SJCRH30 (cell line): ENCODE measurements at regions not wholly inside any gene's neighbourhood (a gene's known extent, or its start where the extent isn't known, plus 50 kb on each side); places are given as distances from the start of the nearest gene placed in this dataset.
"Not testable (repeated sequence)": the region's sequence is repeated elsewhere in the genome, so short reads cannot be mapped to it uniquely, and the experiment has no call there.

Experiments used
- DNase-seq, 2 experiments: peaks; one replicate each; pipeline ENCODE4 v3.0.0-alpha.2; 2015 to 2020
- H3K27ac ChIP-seq: fragments of 250-450 bp; sonication (Bioruptor Pico); 2 replicates; pipeline ENCODE4 v1.5.1; 2020; ENCODE audit warnings: mild to moderate bottlenecking, moderate library complexity
- H3K27me3 ChIP-seq: fragments of 250-450 bp; sonication (Bioruptor Pico); 2 replicates; pipeline ENCODE4 v1.5.1; 2020; ENCODE audit warnings: mild to moderate bottlenecking, moderate library complexity
- H3K36me3 ChIP-seq: fragments of 250-450 bp; sonication (Bioruptor Pico); 2 replicates; pipeline ENCODE4 v1.5.1; 2020; ENCODE audit warnings: mild to moderate bottlenecking, moderate library complexity
- H3K4me1 ChIP-seq: fragments of 250-450 bp; sonication (Bioruptor Pico); 2 replicates; pipeline ENCODE4 v1.5.1; 2020; ENCODE audit warnings: mild to moderate bottlenecking, moderate library complexity
- H3K4me3 ChIP-seq: fragments of 250-450 bp; sonication (Bioruptor Pico); 2 replicates; pipeline ENCODE4 v1.5.1; 2020; ENCODE audit warnings: mild to moderate bottlenecking, moderate library complexity
- H3K9me3 ChIP-seq: fragments of 250-450 bp; sonication (Bioruptor Pico); replicated peaks from 2 replicates; pipeline ENCODE4 v1.5.1; 2020; ENCODE audit warnings: mild to moderate bottlenecking, moderate library complexity

- Histone ChIP-seq H3K4me1 (no peaks in the 10 kb centered on the region), H3K36me3 (no peaks in the 10 kb centered on the region), H3K27ac (no peak overlapping the region), H3K27me3 (no peaks in the 10 kb centered on the region), H3K4me3 (no peak overlapping the region), H3K9me3 (no peaks in the 10 kb centered on the region)
- no peak for DNase-seq
Measured at GRCh38 chr20:11469795-11470435, 447.8 kb upstream of the BTBD3 start.

- Histone ChIP-seq H3K27me3 (no peaks in the 10 kb centered on the region), H3K27ac (no peak overlapping the region), H3K4me3 (no peak overlapping the region), H3K36me3 (no peaks in the 10 kb centered on the region), H3K9me3 (no peaks in the 10 kb centered on the region), H3K4me1 (no peaks in the 10 kb centered on the region)
- no peak for DNase-seq
Measured at GRCh38 chr20:11473983-11474382, 443.7 kb upstream of the BTBD3 start.

DNA sequence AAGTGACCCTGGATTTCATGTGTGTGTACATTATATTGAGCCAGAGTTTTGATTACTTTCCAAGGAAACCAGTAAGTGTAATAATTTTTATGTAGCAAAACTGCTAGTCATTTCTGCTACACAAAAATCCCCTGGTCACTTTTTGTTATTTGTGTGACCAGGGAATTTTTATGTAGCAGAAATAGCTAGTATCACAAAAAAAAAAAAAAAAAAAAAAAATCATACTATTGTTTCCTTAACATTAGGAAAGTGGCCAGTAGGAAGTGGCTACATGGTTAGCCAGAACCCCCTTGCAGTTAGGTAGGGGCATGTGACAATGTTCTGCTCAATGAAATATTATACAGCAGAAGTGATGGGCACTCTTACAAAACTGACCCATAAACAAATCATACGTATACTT, 434.0 kb upstream of the BTBD3 start:
- no peak overlapping the region for H3K27ac ChIP-seq
- H3K36me3 ChIP-seq: no peaks in the 10 kb centered on the region
- DNase-seq: no peak
- H3K4me3 ChIP-seq: no peak overlapping the region
- no peaks in the 10 kb centered on the region for H3K9me3 ChIP-seq
- H3K4me1 ChIP-seq: no peaks in the 10 kb centered on the region
- no peaks in the 10 kb centered on the region for H3K27me3 ChIP-seq

DNA sequence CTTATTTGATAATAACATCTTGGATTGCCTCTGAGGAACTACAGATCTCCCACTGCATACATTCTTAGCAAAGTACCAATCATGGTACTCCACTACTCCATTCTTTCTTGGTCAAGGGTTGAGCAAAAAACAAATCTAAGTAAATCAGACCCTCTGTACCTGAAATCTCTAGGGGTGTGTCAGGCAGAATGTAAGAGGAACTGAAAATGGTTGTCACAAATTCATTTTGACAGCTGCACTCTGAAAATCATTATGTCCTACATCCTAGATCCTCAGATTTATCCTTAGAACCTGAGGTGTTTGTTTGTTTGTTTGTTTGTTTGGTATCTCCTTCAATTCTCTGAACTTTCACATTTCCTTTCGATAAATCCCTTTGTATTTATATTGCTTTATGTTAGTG, 433.2 kb upstream of the BTBD3 start:
- Histone ChIP-seq H3K27me3 (no peaks in the 10 kb centered on the region), H3K4me3 (no peak overlapping the region), H3K9me3 (no peaks in the 10 kb centered on the region), H3K36me3 (no peaks in the 10 kb centered on the region), H3K27ac (no peak overlapping the region), H3K4me1 (no peaks in the 10 kb centered on the region)
- no peak for DNase-seq

- Histone ChIP-seq H3K27ac (no peak overlapping the region), H3K36me3 (no peaks in the 10 kb centered on the region), H3K27me3 (no peaks in the 10 kb centered on the region), H3K9me3 (no peaks in the 10 kb centered on the region), H3K4me1 (no peaks in the 10 kb centered on the region), H3K4me3 (no peak overlapping the region)
- DNase-seq: no peak
Measured at GRCh38 chr20:11492386-11492785, 425.3 kb upstream of the BTBD3 start.

- DNase-seq: no peak
- Histone ChIP-seq H3K27ac (no peak overlapping the region), H3K4me3 (no peak overlapping the region), H3K4me1 (no peaks in the 10 kb centered on the region), H3K9me3 (no peaks in the 10 kb centered on the region), H3K27me3 (no peaks in the 10 kb centered on the region), H3K36me3 (no peaks in the 10 kb centered on the region)
Measured at GRCh38 chr20:11492846-11493245, 424.8 kb upstream of the BTBD3 start.

GRCh38 chr20:11496380-11496779, 421.3 kb upstream of the BTBD3 start:
- no peak overlapping the region for H3K27ac ChIP-seq
- H3K27me3 ChIP-seq: no peaks in the 10 kb centered on the region
- no peak overlapping the region for H3K4me3 ChIP-seq
- no peaks in the 10 kb centered on the region for H3K36me3 ChIP-seq
- peak in 1 of 2 experiments; percentile 9 for DNase-seq
- H3K9me3 ChIP-seq: no peaks in the 10 kb centered on the region
- H3K4me1 ChIP-seq: no peaks in the 10 kb centered on the region

DNA sequence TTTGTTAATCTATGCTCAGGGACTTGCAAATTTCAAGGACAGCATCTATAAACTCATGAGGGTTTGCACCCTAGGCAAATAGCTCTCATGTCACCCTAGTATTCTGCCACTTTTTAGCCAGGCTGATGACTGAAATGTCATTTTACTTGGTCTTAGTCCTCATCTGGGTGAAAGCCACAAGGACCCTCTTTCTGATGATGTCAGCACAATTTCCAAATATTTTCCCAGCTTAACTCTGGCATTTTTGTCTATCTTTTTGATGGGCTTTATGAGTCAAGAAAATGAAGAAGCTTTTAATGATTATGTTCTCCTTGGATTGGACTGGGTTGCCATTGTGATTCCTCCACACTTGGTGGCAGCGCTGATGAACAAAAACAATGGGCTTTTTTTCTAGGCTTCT, 420.1 kb upstream of the BTBD3 start:
- no peak for DNase-seq
- no peaks in the 10 kb centered on the region for H3K4me1 ChIP-seq
- H3K9me3 ChIP-seq: no peaks in the 10 kb centered on the region
- H3K27me3 ChIP-seq: no peaks in the 10 kb centered on the region
- H3K36me3 ChIP-seq: no peaks in the 10 kb centered on the region
- H3K27ac ChIP-seq: no peak overlapping the region
- H3K4me3 ChIP-seq: no peak overlapping the region

- no peak overlapping the region for H3K4me3 ChIP-seq
- no peaks in the 10 kb centered on the region for H3K9me3 ChIP-seq
- H3K4me1 ChIP-seq: no peaks in the 10 kb centered on the region
- H3K27ac ChIP-seq: no peak overlapping the region
- H3K36me3 ChIP-seq: no peaks in the 10 kb centered on the region
- H3K27me3 ChIP-seq: no peaks in the 10 kb centered on the region
- no peak for DNase-seq
Measured at GRCh38 chr20:11499101-11499634, 418.5 kb upstream of the BTBD3 start.

DNA sequence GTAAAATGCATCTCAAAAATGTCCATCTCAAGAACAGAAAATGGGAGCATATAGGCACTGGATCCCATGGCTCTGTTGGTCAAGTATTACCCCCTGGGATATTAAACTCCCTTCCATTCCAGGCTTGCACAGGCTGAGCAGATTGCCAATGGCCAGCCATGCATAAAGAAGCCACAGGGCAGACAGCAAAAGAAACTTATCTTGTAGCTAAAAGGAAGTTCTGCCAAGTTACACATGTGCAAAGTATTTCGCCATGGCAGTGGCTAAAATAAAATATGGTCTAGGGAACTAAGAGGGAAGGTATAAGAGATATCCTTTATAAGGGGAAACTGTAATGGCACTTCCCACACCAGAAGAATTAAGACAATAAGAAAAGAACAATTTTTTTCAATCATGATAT, 415.6 kb upstream of the BTBD3 start:
- Histone ChIP-seq H3K4me1 (no peaks in the 10 kb centered on the region), H3K36me3 (no peaks in the 10 kb centered on the region), H3K9me3 (no peaks in the 10 kb centered on the region), H3K27ac (no peak overlapping the region), H3K27me3 (no peaks in the 10 kb centered on the region), H3K4me3 (no peak overlapping the region)
- DNase-seq: no peak

DNA sequence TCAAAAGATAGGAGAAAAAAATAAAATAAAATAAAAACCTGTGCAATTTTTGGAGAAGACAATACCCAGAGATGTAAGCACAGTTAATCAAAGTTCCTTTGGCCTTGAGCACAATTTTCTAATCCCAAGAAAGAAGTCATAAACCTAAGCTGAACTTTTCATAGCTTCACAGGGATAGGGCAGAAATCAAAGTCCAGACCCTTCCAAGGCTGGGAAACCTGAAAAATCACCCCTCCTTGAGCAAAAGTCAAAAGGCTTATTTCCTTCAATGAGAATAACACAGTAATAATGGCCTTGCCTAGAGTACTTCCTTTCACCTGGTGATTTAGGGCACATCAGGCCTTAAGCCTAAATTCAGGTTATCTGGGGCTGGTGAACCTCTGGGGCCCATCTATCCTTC, 415.0 kb upstream of the BTBD3 start:
- no peak overlapping the region for H3K27ac ChIP-seq
- no peaks in the 10 kb centered on the region for H3K36me3 ChIP-seq
- H3K27me3 ChIP-seq: no peaks in the 10 kb centered on the region
- no peak for DNase-seq
- no peaks in the 10 kb centered on the region for H3K9me3 ChIP-seq
- no peak overlapping the region for H3K4me3 ChIP-seq
- H3K4me1 ChIP-seq: no peaks in the 10 kb centered on the region

- no peaks in the 10 kb centered on the region for H3K9me3 ChIP-seq
- no peaks in the 10 kb centered on the region for H3K36me3 ChIP-seq
Measured at GRCh38 chr20:11509776-11510175, 407.9 kb upstream of the BTBD3 start.

GRCh38 chr20:11511821-11512220, 405.9 kb upstream of the BTBD3 start:
- H3K4me3 ChIP-seq: no peak overlapping the region
- no peaks in the 10 kb centered on the region for H3K9me3 ChIP-seq
- no peak overlapping the region for H3K27ac ChIP-seq
- H3K4me1 ChIP-seq: no peaks in the 10 kb centered on the region
- H3K36me3 ChIP-seq: no peaks in the 10 kb centered on the region
- H3K27me3 ChIP-seq: no peaks in the 10 kb centered on the region
- DNase-seq: no peak

More at GRCh38 chr20:11509776-11510175, 407.9 kb upstream of the BTBD3 start:
- no peaks in the 10 kb centered on the region for H3K27me3 ChIP-seq
- H3K4me3 ChIP-seq: no peak overlapping the region
- no peak for DNase-seq
- no peaks in the 10 kb centered on the region for H3K4me1 ChIP-seq
- no peak overlapping the region for H3K27ac ChIP-seq

DNA sequence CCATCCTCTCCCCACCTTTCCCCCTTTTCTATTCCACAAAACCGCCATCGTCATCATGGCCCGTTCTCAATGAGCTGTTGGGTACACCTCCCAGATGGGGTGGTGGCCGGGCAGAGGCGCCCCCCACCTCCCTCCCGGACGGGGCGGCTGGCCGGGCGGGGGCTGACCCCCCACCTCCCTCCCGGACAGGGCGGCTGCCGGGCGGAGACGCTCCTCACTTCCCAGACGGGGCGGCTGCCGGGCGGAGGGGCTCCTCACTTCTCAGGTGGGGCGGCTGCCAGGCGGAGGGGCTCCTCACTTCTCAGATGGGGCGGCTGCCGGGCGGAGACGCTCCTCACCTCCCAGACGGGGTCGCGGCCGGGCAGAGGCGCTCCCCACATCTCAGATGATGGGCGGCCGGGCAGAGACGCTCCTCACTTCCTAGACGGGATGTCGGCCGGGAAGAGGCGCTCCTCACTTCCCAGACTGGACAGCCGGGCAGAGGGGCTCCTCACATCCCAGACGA, 404.4 kb upstream of the BTBD3 start:
- not testable (repeated sequence) for H3K9me3 ChIP-seq, DNase-seq, H3K4me1 ChIP-seq, H3K27ac ChIP-seq, H3K4me3 ChIP-seq, H3K36me3 ChIP-seq, H3K27me3 ChIP-seq

- Histone ChIP-seq H3K9me3 (no peaks in the 10 kb centered on the region), H3K27ac (no peak overlapping the region), H3K27me3 (no peaks in the 10 kb centered on the region), H3K4me3 (no peak overlapping the region), H3K4me1 (no peaks in the 10 kb centered on the region), H3K36me3 (no peaks in the 10 kb centered on the region)
- DNase-seq: no peak
Measured at GRCh38 chr20:11516448-11516847, 401.2 kb upstream of the BTBD3 start.

DNA sequence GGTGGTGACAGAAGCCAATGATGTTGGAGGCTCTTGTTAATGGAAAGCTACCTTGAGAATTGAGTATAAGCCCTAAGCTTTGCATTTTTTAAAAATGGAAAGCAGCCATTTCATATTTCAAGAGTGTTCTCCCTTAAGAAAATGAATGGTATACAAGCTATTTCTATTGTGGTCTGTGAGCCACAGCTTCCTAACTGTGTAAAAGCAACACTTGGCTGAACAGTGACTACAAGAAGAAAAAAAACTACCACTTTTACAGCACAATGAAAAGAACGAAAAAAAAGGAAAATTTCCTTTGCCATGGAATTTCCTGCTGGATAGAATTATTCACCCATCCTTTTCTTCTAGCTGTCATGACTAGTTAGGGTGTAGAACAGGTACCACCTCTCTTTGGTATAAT, 397.1 kb upstream of the BTBD3 start:
- no peaks in the 10 kb centered on the region for H3K4me1 ChIP-seq
- H3K9me3 ChIP-seq: no peaks in the 10 kb centered on the region
- no peak for DNase-seq
- H3K36me3 ChIP-seq: no peaks in the 10 kb centered on the region
- no peaks in the 10 kb centered on the region for H3K27me3 ChIP-seq
- no peak overlapping the region for H3K27ac ChIP-seq
- no peak overlapping the region for H3K4me3 ChIP-seq
